ENCODE measurements at regions not wholly inside any gene's neighbourhood (a gene's known extent, or its start where the extent isn't known, plus 50 kb on each side); places are given as distances from the start of the nearest gene placed in this dataset.
A peak's percentile ranks its signal among the peaks of the same experiment; 100 is the strongest.

DNA sequence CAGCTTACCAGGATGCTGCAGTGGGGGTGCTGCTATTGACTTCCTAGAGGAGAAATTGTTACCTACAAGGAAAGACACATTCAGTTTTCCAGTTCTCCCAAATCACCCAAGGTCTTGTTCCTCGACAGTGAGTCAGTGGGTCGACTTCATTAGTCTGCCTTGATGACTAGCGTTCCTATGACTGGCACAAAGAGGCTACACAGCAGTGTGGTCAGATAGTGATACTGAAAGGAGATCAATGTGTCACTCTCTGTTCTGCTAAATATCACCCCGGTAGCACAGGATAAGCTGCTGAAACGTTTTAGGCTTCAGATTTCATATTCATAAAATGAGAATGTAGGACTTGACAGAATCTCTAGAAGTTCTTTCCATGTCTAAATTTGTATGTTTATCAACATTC is 357.4 kb downstream of the LMX1A start:
- 37 to 40% (median 37%) methylated on average over 5 of the region's 5 CpGs for WGBS, 4 donors
- TF ChIP-seq POLR2A (IDR thresholded peaks at IDR 0.05): no peak
- no peak for TF ChIP-seq CTCF (IDR thresholded peaks at IDR 0.05)
- intact Hi-C loops (cut with DNase I): no loop called here
- no peak overlapping the region for H3K4me3 ChIP-seq
- DNase-seq (no peak), ATAC-seq (no peak)
- H3K27me3 ChIP-seq: no peaks in the 10 kb centered on the region
- no peaks in the 10 kb centered on the region for H3K4me1 ChIP-seq
- peaks cover 0 to 28% (median 0%) of the 10 kb centered on the region in 12 donors for H3K9me3 ChIP-seq
- no peak overlapping the region for H3K27ac ChIP-seq
- H3K36me3 ChIP-seq: no peaks in the 10 kb centered on the region

DNA sequence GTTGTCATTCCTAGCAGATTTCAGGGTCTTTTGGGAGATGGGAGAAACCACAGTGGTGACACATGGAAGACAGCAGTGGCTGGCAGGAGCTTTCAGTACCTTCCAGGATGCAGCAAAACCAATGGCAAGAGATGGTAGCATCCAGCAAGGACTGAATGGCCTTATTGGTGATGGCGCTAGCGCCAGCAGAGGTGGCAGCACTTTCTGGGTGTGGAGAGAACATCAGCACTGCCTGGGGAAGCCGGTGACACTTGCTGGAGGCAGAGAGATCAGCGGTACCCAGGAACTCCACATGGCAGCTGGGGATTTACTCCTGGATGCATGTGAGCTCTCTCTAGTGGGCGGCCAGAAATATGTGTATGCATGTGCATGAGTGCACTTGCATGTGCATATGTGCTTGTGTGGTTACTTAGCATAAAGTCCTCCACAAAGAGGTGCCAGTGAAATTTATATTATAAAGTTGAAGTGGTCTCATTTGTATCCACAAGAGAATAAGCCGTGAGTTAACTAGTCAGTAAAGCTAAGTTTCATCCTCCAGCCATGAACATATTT is 364.7 kb downstream of the LMX1A start:
- TF ChIP-seq CTCF (IDR thresholded peaks at IDR 0.05) (no peak), POLR2A (IDR thresholded peaks at IDR 0.05) (no peak)
- 92 to 97% (median 95%) methylated on average over 6 of the region's 6 CpGs for WGBS, 4 donors
- no peak for DNase-seq
- Histone ChIP-seq H3K27ac (no peak overlapping the region), H3K27me3 (no peaks in the 10 kb centered on the region), H3K4me1 (no peaks in the 10 kb centered on the region), H3K9me3 (peaks cover 0 to 1% (median 0%) of the 10 kb centered on the region in 12 donors), H3K4me3 (no peak overlapping the region), H3K36me3 (no peaks in the 10 kb centered on the region)
- no peak for ATAC-seq
- intact Hi-C loops (cut with DNase I): no loop called here

- DNase-seq (no peak), ATAC-seq (peak in 1 of 4 donors; percentile 31)
- intact Hi-C loops (cut with DNase I): no loop called here
- Histone ChIP-seq H3K9me3 (no peaks in the 10 kb centered on the region), H3K4me3 (no peak overlapping the region), H3K4me1 (peaks cover 0 to 6% (median 0%) of the 10 kb centered on the region in 12 donors), H3K27ac (peak overlapping the region in 1 of 12 donors; percentile 18), H3K36me3 (no peaks in the 10 kb centered on the region), H3K27me3 (peaks cover 0 to 3% (median 0%) of the 10 kb centered on the region in 9 donors)
- 47 to 66% (median 61%) methylated on average over 3 of the region's 3 CpGs for WGBS, 4 donors
- no peak for TF ChIP-seq CTCF (IDR thresholded peaks at IDR 0.05)
- TF ChIP-seq POLR2A (IDR thresholded peaks at IDR 0.05): no peak
Observed at GRCh38 chr1:164983023-164983650, 373.4 kb downstream of the LMX1A start.

DNA sequence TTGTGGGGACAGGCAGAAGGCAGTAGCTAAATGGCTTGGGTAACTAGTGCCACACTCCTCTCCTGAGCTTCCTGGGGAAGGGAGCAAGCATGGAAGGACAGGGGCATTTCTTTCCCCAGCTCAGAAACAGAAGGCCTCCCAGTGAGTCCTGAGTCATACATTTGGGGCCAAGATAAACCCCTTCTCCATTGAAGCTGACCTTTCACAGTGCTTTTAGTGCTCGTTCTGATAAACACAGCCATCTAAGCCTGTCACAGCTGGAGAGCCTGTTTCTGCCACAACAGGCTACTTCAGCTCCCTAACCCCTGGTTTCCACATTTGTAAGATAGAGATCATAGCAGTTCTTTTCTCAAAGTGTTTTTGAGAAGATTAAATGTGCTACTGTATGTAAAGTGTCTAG is 374.0 kb downstream of the LMX1A start:
- ATAC-seq: no peak
- TF ChIP-seq POLR2A (IDR thresholded peaks at IDR 0.05): no peak
- no peak for TF ChIP-seq CTCF (IDR thresholded peaks at IDR 0.05)
- no peak overlapping the region for H3K4me3 ChIP-seq
- no peaks in the 10 kb centered on the region for H3K36me3 ChIP-seq
- intact Hi-C loops (cut with DNase I): no loop called here
- peaks cover 0 to 3% (median 0%) of the 10 kb centered on the region in 9 donors for H3K27me3 ChIP-seq
- peak overlapping the region in 1 of 12 donors; percentile 18 for H3K27ac ChIP-seq
- H3K9me3 ChIP-seq: no peaks in the 10 kb centered on the region
- H3K4me1 ChIP-seq: peaks cover 0 to 6% (median 0%) of the 10 kb centered on the region in 12 donors
- 40 to 58% (median 48%) methylated on average over 1 of the region's 1 CpG for WGBS, 4 donors
- no peak for DNase-seq

Measured in heart left ventricle (tissue), 16 donors.